ENCODE measurements at regions not wholly inside any gene's neighbourhood (a gene's known extent, or its start where the extent isn't known, plus 50 kb on each side); places are given as distances from the start of the nearest gene placed in this dataset.

- Histone ChIP-seq H4K20me1 (ENCODE audit: insufficient read depth, low read length) (no peaks in the 10 kb centered on the region), H3K27me3 (ENCODE audit: insufficient read depth, low read length) (no peaks in the 10 kb centered on the region), H3K4me3 (ENCODE audit: insufficient read depth, low read length) (peak overlapping the region; percentile 21), H3K4me1 (ENCODE audit: insufficient read depth, low read length) (peaks cover 22% of the 10 kb centered on the region), H3K9me3 (ENCODE audit: low read depth, low read length) (no peaks in the 10 kb centered on the region), H3K4me2 (ENCODE audit: insufficient read depth, low read length) (peak overlapping the region; percentile 21), H2AFZ (ENCODE audit: low read length) (peak overlapping the region; percentile 16), H3K36me3 (ENCODE audit: insufficient read depth, low read length) (no peaks in the 10 kb centered on the region), H3K27ac (ENCODE audit: low read depth, low read length) (peak overlapping the region; percentile 95), H3K79me2 (ENCODE audit: insufficient read depth, low read length) (no peaks in the 10 kb centered on the region)
- TF ChIP-seq CTCF (IDR thresholded peaks at IDR 0.05; ENCODE audit: extremely low read depth, low read depth, low read length): no peak
- DNase-seq (ENCODE audit: insufficient read length, low spot score, missing footprints): no peak
These were observed 169.9 kb downstream of the NNT start for GRCh38 chr5:43772764-43773477.

- Histone ChIP-seq H3K36me3 (ENCODE audit: insufficient read depth, low read length) (no peaks in the 10 kb centered on the region), H3K4me2 (ENCODE audit: insufficient read depth, low read length) (no peak overlapping the region), H4K20me1 (ENCODE audit: insufficient read depth, low read length) (no peaks in the 10 kb centered on the region), H3K4me1 (ENCODE audit: insufficient read depth, low read length) (peaks cover 22% of the 10 kb centered on the region), H3K27ac (ENCODE audit: low read depth, low read length) (peak overlapping the region; percentile 95), H2AFZ (ENCODE audit: low read length) (peak overlapping the region; percentile 16), H3K9me3 (ENCODE audit: low read depth, low read length) (no peaks in the 10 kb centered on the region), H3K4me3 (ENCODE audit: insufficient read depth, low read length) (no peak overlapping the region), H3K27me3 (ENCODE audit: insufficient read depth, low read length) (no peaks in the 10 kb centered on the region), H3K79me2 (ENCODE audit: insufficient read depth, low read length) (no peaks in the 10 kb centered on the region)
- no peak for TF ChIP-seq CTCF (IDR thresholded peaks at IDR 0.05; ENCODE audit: extremely low read depth, low read depth, low read length)
- DNase-seq (ENCODE audit: insufficient read length, low spot score, missing footprints): no peak
These were observed 169.4 kb downstream of the NNT start for GRCh38 chr5:43772458-43772763.

GRCh38 chr5:43771611-43772031 lies 168.6 kb downstream of the NNT start:
- H3K36me3 ChIP-seq (ENCODE audit: insufficient read depth, low read length): no peaks in the 10 kb centered on the region
- H3K79me2 ChIP-seq (ENCODE audit: insufficient read depth, low read length): no peaks in the 10 kb centered on the region
- no peak overlapping the region for H3K4me3 ChIP-seq (ENCODE audit: insufficient read depth, low read length)
- H3K27ac ChIP-seq (ENCODE audit: low read depth, low read length): peak overlapping the region; percentile 95
- DNase-seq (ENCODE audit: insufficient read length, low spot score, missing footprints): no peak
- TF ChIP-seq CTCF (IDR thresholded peaks at IDR 0.05; ENCODE audit: extremely low read depth, low read depth, low read length): no peak
- no peaks in the 10 kb centered on the region for H3K9me3 ChIP-seq (ENCODE audit: low read depth, low read length)
- no peaks in the 10 kb centered on the region for H3K27me3 ChIP-seq (ENCODE audit: insufficient read depth, low read length)
- no peak overlapping the region for H2AFZ ChIP-seq (ENCODE audit: low read length)
- no peaks in the 10 kb centered on the region for H4K20me1 ChIP-seq (ENCODE audit: insufficient read depth, low read length)
- no peak overlapping the region for H3K4me2 ChIP-seq (ENCODE audit: insufficient read depth, low read length)
- H3K4me1 ChIP-seq (ENCODE audit: insufficient read depth, low read length): peaks cover 22% of the 10 kb centered on the region

GRCh38 chr5:43769571-43770355 lies 166.8 kb downstream of the NNT start:
- no peak overlapping the region for H3K4me3 ChIP-seq (ENCODE audit: insufficient read depth, low read length)
- H3K27ac ChIP-seq (ENCODE audit: low read depth, low read length): peak overlapping the region; percentile 95
- H3K4me2 ChIP-seq (ENCODE audit: insufficient read depth, low read length): peak overlapping the region; percentile 18

More at GRCh38 chr5:43769571-43770355, 166.8 kb downstream of the NNT start:
- Histone ChIP-seq H3K27me3 (ENCODE audit: insufficient read depth, low read length) (no peaks in the 10 kb centered on the region), H3K36me3 (ENCODE audit: insufficient read depth, low read length) (no peaks in the 10 kb centered on the region), H3K4me1 (ENCODE audit: insufficient read depth, low read length) (peaks cover 22% of the 10 kb centered on the region), H3K79me2 (ENCODE audit: insufficient read depth, low read length) (no peaks in the 10 kb centered on the region), H2AFZ (ENCODE audit: low read length) (no peak overlapping the region), H4K20me1 (ENCODE audit: insufficient read depth, low read length) (no peaks in the 10 kb centered on the region), H3K9me3 (ENCODE audit: low read depth, low read length) (no peaks in the 10 kb centered on the region)
- TF ChIP-seq CTCF (IDR thresholded peaks at IDR 0.05; ENCODE audit: extremely low read depth, low read depth, low read length): no peak
- DNase-seq (ENCODE audit: insufficient read length, low spot score, missing footprints): no peak
